RWPE1 (cell line): ENCODE measurements at regions not wholly inside any gene's neighbourhood (a gene's known extent, or its start where the extent isn't known, plus 50 kb on each side); places are given as distances from the start of the nearest gene placed in this dataset.
"Not testable (repeated sequence)": the region's sequence is repeated elsewhere in the genome, so short reads cannot be mapped to it uniquely, and the experiment has no call there.

ENCODE experiments used
- CTCF ChIA-PET: fragments of 350-600 bp; sonication (Branson Sonifier 250); formaldehyde crosslinking; extraction: SDS; loops from one replicate; lab custom pipeline; 2021; lab: Yijun Ruan, JAX
- POLR2A ChIA-PET: fragments of 400-600 bp; formaldehyde crosslinking; extraction: SDS; loops from one replicate; lab custom pipeline; 2020; ENCODE audit warnings: antibody characterized with exemption; ENCODE audit not compliant: low non-redundant PET; lab: Yijun Ruan, JAX
- DNase-seq: peaks from one replicate; pipeline ENCODE4 v3.0.0; 2012; ENCODE audit warnings: low spot score
- H3K27ac ChIP-seq: fragments of 450-650 bp; 2 replicates; pipeline ENCODE4 v1.5.1; 2017
- CTCF ChIP-seq: fragments of 450-650 bp; conservative IDR thresholded peaks from 2 replicates; pipeline ENCODE4 v1.5.1; 2017; ENCODE audit warnings: low read depth, mild to moderate bottlenecking

- CTCF ChIA-PET, result no interaction called here
- TF ChIP-seq CTCF, result no peak
- no peak for DNase-seq
- POLR2A ChIA-PET, result no interaction called here
- no peak overlapping the region for H3K27ac ChIP-seq
Measured at GRCh38 chr1:104629589-104629988, 879.9 kb downstream of the AMY1C start.

GRCh38 chr1:104630567-104631149 is 881.0 kb downstream of the AMY1C start:
- no peak for DNase-seq
- no peak for TF ChIP-seq CTCF
- POLR2A ChIA-PET, result no interaction called here
- no peak overlapping the region for H3K27ac ChIP-seq
- CTCF ChIA-PET, result no interaction called here

GRCh38 chr1:104636581-104636980 is 886.9 kb downstream of the AMY1C start:
- H3K27ac ChIP-seq, result no peak overlapping the region
- DNase-seq, result peak; percentile 2
- ChIA-PET CTCF (no interaction called here), POLR2A (no interaction called here)
- no peak for TF ChIP-seq CTCF

- CTCF ChIA-PET, result interaction anchor here (0.6 kb wide), 1 partner anchor 18 kb away, joined by 5 read pairs; no protein-coding TSS in a partner anchor
- POLR2A ChIA-PET, result no interaction called here
Measured at GRCh38 chr1:104646233-104646632, 896.5 kb downstream of the AMY1C start.

GRCh38 chr1:104648269-104648691 is 898.6 kb downstream of the AMY1C start:
- POLR2A ChIA-PET, result no interaction called here
- CTCF ChIA-PET, result interaction anchor here (0.5 to 0.8 kb wide), 6 partner anchors 17 to 1504 kb away, joined by 3 to 9 read pairs (median 4); no protein-coding TSS in a partner anchor
- no peak overlapping the region for H3K27ac ChIP-seq
- DNase-seq, result peak; percentile 10
- peak; percentile 36 for TF ChIP-seq CTCF

More at GRCh38 chr1:104646233-104646632, 896.5 kb downstream of the AMY1C start:
- no peak for DNase-seq
- H3K27ac ChIP-seq, result no peak overlapping the region
- TF ChIP-seq CTCF, result no peak

GRCh38 chr1:104664374-104664773 is 914.7 kb downstream of the AMY1C start:
- CTCF ChIA-PET, DNase-seq, POLR2A ChIA-PET, H3K27ac ChIP-seq: not testable (repeated sequence)

GRCh38 chr1:104665300-104665699 is 915.6 kb downstream of the AMY1C start:
- ChIA-PET CTCF (interaction anchor here (0.5 kb wide), 1 partner anchor 17 kb away, joined by 6 read pairs; no protein-coding TSS in a partner anchor), POLR2A (no interaction called here)
- H3K27ac ChIP-seq, result no peak overlapping the region
- no peak for TF ChIP-seq CTCF
- no peak for DNase-seq
